Cardiac muscle cell (in vitro differentiated cells and primary cell): ENCODE measurements at regions not wholly inside any gene's neighbourhood (a gene's known extent, or its start where the extent isn't known, plus 50 kb on each side); places are given as distances from the start of the nearest gene placed in this dataset.
"Not testable (repeated sequence)": the region's sequence is repeated elsewhere in the genome, so short reads cannot be mapped to it uniquely, and the experiment has no call there.

Source experiments
- DNase-seq, 2 donors: peaks; one replicate each; pipeline versions ENCODE4 v3.0.0 to v3.0.0-alpha.2; 2010 to 2017; ENCODE audit warnings: low read depth in 1 of 2, low spot score in 1 of 2
- H3K27ac ChIP-seq: fragments of 200-600 bp; sonication (generic); 2 replicates; pipeline ENCODE4 v1.5.1; 2016
- H3K27me3 ChIP-seq: fragments of 200-600 bp; sonication (generic); 2 replicates; pipeline ENCODE4 v1.6.0; 2016; ENCODE audit warnings: control low read depth
- H3K36me3 ChIP-seq: fragments of 200-600 bp; sonication (generic); 2 replicates; pipeline ENCODE4 v1.5.1; 2016; ENCODE audit warnings: control low read depth
- H3K4me1 ChIP-seq: fragments of 200-600 bp; sonication (generic); 2 replicates; pipeline ENCODE4 v1.8.1; 2017; ENCODE audit warnings: low read depth, mild to moderate bottlenecking, mixed run types
- H3K4me3 ChIP-seq: fragments of 200-600 bp; sonication (generic); 2 replicates; pipeline ENCODE4 v1.5.1; 2016; ENCODE audit warnings: mild to moderate bottlenecking
- H3K9me3 ChIP-seq: fragments of 200-600 bp; sonication (generic); 2 replicates; pipeline ENCODE4 v1.5.1; 2017; ENCODE audit warnings: low read depth, mild to moderate bottlenecking, control low read depth
- TF ChIP-seq, protein P1 (sequence below): IDR thresholded peaks from 2 replicates; pipeline ENCODE4 v1.5.1; 2012; ENCODE audit warnings: low read depth, mild to moderate bottlenecking, low read length

DNA sequence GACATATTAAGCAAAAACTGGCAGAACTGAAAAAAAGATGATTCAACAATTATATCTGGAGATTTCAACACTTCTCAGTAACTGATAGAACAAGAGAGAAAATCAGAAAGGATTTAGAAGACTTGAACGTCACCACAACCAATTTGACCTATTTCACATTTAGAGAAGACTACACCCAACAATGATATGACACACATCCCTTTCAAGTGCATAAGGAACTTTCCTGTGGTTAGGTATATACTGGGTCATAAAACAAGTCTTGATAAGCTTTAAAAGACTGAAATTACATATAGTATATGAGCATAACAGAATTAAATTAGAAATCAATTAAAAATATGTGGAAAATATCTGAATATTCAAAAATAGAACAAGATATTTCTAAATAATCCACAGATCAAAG lies 201.2 kb upstream of the HAND2 start:
- no peaks in the 10 kb centered on the region for H3K27me3 ChIP-seq
- H3K4me1 ChIP-seq: no peaks in the 10 kb centered on the region
- no peaks in the 10 kb centered on the region for H3K9me3 ChIP-seq
- no peak for DNase-seq
- H3K4me3 ChIP-seq: no peak overlapping the region
- no peaks in the 10 kb centered on the region for H3K36me3 ChIP-seq
- TF ChIP-seq, protein P1, sequence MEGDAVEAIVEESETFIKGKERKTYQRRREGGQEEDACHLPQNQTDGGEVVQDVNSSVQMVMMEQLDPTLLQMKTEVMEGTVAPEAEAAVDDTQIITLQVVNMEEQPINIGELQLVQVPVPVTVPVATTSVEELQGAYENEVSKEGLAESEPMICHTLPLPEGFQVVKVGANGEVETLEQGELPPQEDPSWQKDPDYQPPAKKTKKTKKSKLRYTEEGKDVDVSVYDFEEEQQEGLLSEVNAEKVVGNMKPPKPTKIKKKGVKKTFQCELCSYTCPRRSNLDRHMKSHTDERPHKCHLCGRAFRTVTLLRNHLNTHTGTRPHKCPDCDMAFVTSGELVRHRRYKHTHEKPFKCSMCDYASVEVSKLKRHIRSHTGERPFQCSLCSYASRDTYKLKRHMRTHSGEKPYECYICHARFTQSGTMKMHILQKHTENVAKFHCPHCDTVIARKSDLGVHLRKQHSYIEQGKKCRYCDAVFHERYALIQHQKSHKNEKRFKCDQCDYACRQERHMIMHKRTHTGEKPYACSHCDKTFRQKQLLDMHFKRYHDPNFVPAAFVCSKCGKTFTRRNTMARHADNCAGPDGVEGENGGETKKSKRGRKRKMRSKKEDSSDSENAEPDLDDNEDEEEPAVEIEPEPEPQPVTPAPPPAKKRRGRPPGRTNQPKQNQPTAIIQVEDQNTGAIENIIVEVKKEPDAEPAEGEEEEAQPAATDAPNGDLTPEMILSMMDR: no peak
- H3K27ac ChIP-seq: no peak overlapping the region

DNA sequence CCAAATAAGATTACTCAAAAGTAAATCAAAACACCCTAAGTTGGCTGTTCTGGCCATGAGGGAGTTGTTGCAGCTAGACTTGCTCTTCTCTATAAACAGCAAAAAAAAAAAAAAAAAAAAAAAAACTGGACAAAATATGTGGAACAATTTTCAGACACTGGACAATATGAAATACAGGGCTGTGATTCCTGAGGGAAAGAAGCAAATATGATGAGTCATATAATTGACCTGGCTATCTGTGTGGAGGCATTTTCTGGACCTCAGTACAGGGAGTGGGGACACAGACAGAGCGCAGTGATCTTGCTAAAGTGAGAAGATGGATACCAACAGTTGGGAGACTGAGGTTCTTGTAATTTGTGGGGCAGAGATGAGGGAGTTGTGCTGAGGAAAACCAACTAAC lies 192.0 kb upstream of the HAND2 start:
- Histone ChIP-seq H3K4me3 (no peak overlapping the region), H3K9me3 (no peaks in the 10 kb centered on the region), H3K27me3 (no peaks in the 10 kb centered on the region), H3K36me3 (no peaks in the 10 kb centered on the region), H3K4me1 (no peaks in the 10 kb centered on the region), H3K27ac (no peak overlapping the region)
- TF ChIP-seq, protein P1: no peak
- no peak for DNase-seq

DNA sequence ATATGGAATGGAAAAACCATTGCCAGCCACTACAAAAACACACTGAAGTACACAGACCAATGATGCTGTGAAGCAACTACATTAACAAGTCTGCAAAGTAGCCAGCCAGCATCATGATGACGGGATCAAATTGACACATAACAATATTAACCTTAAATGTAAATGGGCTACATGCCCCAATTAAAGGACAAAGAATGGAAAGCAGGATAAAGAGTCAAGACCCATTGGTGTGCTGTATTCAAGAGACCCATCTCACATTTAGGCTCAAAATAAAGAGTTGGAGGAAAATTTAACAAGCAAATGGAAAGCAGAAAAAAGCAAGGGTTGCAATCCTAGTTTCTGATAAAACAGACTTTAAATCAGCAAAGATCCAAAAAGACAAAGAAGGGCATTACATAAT lies 188.5 kb upstream of the HAND2 start:
- DNase-seq, H3K27ac ChIP-seq, H3K4me3 ChIP-seq, H3K36me3 ChIP-seq, H3K27me3 ChIP-seq, H3K9me3 ChIP-seq, H3K4me1 ChIP-seq: not testable (repeated sequence)

DNA sequence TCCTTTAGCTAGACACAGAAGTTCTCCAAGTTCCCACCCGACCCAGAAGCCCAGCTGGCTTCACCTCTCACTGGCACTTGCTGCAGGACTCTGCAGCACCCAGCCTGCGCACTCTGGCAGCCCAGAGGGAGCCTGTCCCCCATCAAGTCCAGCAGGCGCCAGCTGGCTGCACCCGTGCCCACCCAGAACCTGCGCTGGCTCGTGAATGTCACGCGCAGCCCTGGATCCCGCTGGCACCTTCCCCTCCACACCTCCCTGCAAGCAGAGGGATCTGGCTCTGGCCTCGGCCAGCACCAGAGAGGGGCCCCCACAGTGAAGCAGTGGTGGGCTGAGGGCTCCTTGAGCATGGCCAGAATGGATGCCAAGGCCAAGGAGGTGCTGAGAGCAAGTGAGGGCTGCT lies 187.6 kb upstream of the HAND2 start:
- TF ChIP-seq, protein P1: no peak
- no peaks in the 10 kb centered on the region for H3K9me3 ChIP-seq
- H3K4me3 ChIP-seq: no peak overlapping the region
- no peaks in the 10 kb centered on the region for H3K27me3 ChIP-seq
- H3K36me3 ChIP-seq: no peaks in the 10 kb centered on the region
- no peaks in the 10 kb centered on the region for H3K4me1 ChIP-seq
- DNase-seq: no peak
- H3K27ac ChIP-seq: no peak overlapping the region

DNA sequence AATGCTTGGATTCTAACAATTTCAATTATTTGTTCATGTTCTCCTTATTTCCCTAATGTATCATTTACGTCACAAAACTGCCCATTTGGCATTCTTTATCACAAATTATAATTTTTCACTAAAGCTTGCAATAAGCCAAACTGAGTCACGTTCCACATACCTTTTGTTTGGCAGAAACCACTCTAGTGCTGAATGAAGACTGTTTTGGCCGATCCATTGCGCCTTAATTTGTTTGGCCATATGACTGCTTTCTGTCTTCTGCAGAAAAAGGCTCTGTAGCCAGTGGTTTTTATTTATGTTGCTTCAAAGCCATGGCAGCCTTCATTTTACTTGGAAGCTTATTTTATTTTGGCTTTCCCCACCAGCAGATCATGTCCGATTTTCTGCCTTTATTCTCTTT lies 184.4 kb upstream of the HAND2 start:
- Histone ChIP-seq H3K27ac (no peak overlapping the region), H3K4me1 (no peaks in the 10 kb centered on the region), H3K27me3 (no peaks in the 10 kb centered on the region), H3K4me3 (no peak overlapping the region), H3K36me3 (no peaks in the 10 kb centered on the region), H3K9me3 (no peaks in the 10 kb centered on the region)
- TF ChIP-seq, protein P1: no peak
- no peak for DNase-seq

DNA sequence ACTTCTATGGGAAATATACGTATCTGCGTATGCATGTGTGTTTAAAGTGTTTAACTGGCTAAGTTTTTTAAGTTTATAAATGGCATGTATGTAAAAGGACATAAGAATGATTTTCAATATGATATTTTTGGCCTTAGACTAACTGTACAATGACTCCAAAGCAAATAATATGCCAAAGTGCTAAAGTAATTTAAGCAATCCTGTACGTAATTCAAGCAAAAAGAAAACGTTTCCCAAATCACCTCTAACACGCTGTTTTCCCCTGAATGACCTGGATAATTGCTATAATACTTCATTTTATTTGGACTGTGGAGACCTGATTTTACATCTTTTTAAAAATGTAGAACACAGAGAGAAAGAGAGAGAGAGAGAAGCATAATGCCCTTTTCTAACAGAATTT lies 183.0 kb upstream of the HAND2 start:
- H3K4me1 ChIP-seq: no peaks in the 10 kb centered on the region
- H3K9me3 ChIP-seq: no peaks in the 10 kb centered on the region
- DNase-seq: no peak
- no peak overlapping the region for H3K27ac ChIP-seq
- H3K36me3 ChIP-seq: no peaks in the 10 kb centered on the region
- TF ChIP-seq, protein P1: no peak
- no peaks in the 10 kb centered on the region for H3K27me3 ChIP-seq
- H3K4me3 ChIP-seq: no peak overlapping the region
